ENCODE measurements at regions not wholly inside any gene's neighbourhood (a gene's known extent, or its start where the extent isn't known, plus 50 kb on each side); places are given as distances from the start of the nearest gene placed in this dataset.

GRCh38 chr11:115111066-115111465, 393.1 kb downstream of the CADM1 start:
- TF ChIP-seq CTCF (IDR thresholded peaks at IDR 0.05) (no peak), POLR2A (IDR thresholded peaks at IDR 0.05) (no peak)

Measured in Peyer's patch (tissue), 4 donors.